C4-2B (cell line): ENCODE measurements at regions not wholly inside any gene's neighbourhood (a gene's known extent, or its start where the extent isn't known, plus 50 kb on each side); places are given as distances from the start of the nearest gene placed in this dataset.

Source experiments
- ZFX ChIP-seq: fragments of 450-650 bp; IDR thresholded peaks from 2 replicates; pipeline ENCODE4 v1.6.1; 2017
- TF ChIP-seq, protein P1 (sequence below): fragments of 450-650 bp; conservative IDR thresholded peaks from 2 replicates; pipeline ENCODE4 v1.5.1; 2017; ENCODE audit warnings: mild to moderate bottlenecking

- TF ChIP-seq, protein P1, sequence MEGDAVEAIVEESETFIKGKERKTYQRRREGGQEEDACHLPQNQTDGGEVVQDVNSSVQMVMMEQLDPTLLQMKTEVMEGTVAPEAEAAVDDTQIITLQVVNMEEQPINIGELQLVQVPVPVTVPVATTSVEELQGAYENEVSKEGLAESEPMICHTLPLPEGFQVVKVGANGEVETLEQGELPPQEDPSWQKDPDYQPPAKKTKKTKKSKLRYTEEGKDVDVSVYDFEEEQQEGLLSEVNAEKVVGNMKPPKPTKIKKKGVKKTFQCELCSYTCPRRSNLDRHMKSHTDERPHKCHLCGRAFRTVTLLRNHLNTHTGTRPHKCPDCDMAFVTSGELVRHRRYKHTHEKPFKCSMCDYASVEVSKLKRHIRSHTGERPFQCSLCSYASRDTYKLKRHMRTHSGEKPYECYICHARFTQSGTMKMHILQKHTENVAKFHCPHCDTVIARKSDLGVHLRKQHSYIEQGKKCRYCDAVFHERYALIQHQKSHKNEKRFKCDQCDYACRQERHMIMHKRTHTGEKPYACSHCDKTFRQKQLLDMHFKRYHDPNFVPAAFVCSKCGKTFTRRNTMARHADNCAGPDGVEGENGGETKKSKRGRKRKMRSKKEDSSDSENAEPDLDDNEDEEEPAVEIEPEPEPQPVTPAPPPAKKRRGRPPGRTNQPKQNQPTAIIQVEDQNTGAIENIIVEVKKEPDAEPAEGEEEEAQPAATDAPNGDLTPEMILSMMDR, result no peak
- TF ChIP-seq ZFX, result no peak
Measured at GRCh38 chr12:93056971-93057535, 128.0 kb upstream of the EEA1 start.
